HS-5 (cell line): ENCODE measurements at regions not wholly inside any gene's neighbourhood (a gene's known extent, or its start where the extent isn't known, plus 50 kb on each side); places are given as distances from the start of the nearest gene placed in this dataset.

Experiments used
- DNase-seq: peaks from one replicate; pipeline ENCODE4 v3.0.0-alpha.2; 2012; ENCODE audit warnings: low read depth

GRCh38 chr9:90423661-90424193 is 218.9 kb downstream of the DIRAS2 start:
- DNase-seq = no peak

- no peak for DNase-seq
These were observed 214.1 kb downstream of the DIRAS2 start for GRCh38 chr9:90428517-90428916.

GRCh38 chr9:90432951-90433350 is 209.7 kb downstream of the DIRAS2 start:
- no peak for DNase-seq

- no peak for DNase-seq
These were observed 209.2 kb downstream of the DIRAS2 start for GRCh38 chr9:90433398-90433941.

DNA sequence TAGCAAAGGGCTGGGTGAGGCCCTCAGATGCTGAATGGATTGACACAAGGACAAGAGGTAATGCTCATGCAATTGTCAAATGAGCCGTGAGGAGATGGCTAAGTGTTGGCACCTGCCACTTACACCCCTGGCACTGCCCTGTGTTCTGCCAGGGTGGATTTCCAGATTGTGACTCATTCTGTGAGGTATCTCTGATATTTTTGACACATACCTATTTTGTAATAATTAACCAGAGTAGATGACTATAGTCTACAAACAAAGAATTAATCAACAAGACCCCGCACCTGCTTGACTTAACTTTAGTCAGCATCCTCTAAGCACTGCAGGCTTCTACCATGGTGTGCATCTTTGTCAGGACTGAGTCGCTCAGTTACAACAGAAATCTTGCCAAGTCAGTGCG is 200.8 kb downstream of the DIRAS2 start:
- no peak for DNase-seq

GRCh38 chr9:90442723-90443122 is 199.9 kb downstream of the DIRAS2 start:
- no peak for DNase-seq

DNA sequence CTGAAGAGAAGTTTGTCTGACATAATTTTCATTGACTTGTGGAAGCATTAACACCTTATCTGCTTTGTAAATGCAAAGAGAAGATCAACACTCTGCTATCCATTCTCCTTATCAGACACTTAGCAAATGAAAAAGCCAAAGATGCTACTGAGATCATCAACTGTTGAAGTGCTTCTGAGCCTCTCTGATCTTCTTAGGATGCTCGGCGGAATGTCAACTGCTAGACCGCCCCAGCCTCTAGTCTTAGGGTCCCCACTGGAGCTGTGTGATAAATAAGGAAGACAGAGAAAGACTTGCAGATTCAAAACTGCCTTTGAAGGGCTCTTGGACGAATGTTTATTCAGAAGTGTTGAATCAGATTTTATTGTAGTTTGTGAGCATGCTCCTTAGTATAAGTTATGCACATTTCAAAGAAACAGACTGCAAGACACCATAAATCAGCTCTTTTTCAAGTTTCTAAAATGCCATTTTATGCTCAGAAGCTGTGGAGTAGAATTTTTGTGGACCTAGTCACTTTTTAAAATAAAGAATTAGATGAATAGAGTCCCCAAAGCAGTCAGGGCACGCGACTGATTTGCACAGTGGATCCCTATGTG is 197.9 kb downstream of the DIRAS2 start:
- DNase-seq = no peak

DNA sequence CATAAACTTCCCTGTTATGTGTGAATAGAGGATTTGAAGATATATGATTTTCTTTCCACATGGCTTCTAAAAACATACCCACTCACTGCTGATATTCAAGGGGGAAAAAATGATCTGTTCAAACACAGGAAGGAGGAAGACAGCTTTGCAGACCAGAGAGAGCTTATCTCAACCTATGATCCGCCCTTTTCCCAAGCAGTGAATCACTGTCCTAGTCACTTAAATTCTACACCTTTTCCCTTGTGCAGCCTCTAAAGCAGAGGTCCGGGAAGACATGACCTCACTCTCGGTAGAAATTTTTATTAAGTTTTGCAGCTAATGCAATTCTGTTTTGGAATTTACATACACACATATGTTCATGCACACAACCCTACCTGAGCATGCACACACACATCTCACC is 197.2 kb downstream of the DIRAS2 start:
- DNase-seq = no peak

- no peak for DNase-seq
These were observed 196.2 kb downstream of the DIRAS2 start for GRCh38 chr9:90446200-90446948.

- no peak for DNase-seq
These were observed 194.9 kb downstream of the DIRAS2 start for GRCh38 chr9:90447773-90448172.

DNA sequence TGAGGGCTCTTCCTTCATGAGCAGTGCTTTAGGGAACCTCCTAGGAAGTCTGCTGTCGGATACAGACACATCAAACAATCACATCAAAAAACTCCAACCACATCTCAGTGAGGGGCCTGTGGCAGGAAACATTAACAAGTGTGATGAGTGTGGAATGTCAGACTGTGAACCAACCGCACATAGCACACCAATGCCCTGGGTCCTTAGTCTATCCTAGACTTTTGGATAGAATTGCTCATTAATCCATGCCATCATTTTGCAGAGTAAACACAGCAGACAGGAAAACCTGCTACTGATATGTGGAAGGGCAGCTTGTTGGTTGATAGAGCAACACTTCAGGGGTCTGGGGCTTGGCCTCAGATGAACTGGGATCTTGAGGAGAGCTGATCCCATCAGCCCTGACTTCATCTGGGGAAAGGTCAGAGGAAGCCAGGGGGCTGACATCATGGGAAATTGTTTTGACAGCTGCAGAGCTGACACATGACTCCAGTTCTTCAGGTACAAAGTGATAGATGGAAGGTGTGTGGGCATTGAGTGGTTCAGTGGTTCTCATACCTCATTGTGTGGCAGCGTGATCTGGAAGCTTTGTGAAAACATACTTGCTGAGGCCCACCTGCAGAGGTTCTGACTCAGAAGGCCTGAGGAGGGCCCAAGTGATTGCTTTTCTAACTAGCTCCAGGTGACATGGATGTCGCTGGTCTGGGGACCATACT is 193.3 kb downstream of the DIRAS2 start:
- no peak for DNase-seq

- DNase-seq = no peak
These were observed 190.8 kb downstream of the DIRAS2 start for GRCh38 chr9:90451804-90452203.

GRCh38 chr9:90455316-90455715 is 187.3 kb downstream of the DIRAS2 start:
- no peak for DNase-seq

GRCh38 chr9:90457386-90458190 is 185.0 kb downstream of the DIRAS2 start:
- no peak for DNase-seq

DNA sequence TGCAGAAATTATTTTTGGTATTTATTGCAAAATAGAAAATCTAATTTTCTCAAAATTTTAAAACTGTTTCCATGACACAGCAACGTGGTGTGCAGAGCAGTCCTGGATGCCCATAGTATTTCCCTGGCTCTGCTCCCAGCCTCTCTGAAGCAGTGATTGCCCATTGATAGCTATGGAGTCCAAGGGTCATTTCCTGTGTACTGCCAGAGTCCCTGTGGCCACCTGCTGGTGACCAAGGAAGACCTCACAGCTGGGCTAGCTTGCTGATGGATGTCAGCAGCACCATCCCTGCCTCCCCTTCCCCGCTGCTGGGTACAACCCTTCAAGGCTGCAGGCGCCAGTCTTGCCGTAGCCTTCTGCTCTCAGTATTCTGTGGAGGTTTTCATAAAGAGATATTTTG is 184.1 kb downstream of the DIRAS2 start:
- DNase-seq = no peak

- DNase-seq = no peak
These were observed 183.3 kb downstream of the DIRAS2 start for GRCh38 chr9:90459321-90459720.

DNA sequence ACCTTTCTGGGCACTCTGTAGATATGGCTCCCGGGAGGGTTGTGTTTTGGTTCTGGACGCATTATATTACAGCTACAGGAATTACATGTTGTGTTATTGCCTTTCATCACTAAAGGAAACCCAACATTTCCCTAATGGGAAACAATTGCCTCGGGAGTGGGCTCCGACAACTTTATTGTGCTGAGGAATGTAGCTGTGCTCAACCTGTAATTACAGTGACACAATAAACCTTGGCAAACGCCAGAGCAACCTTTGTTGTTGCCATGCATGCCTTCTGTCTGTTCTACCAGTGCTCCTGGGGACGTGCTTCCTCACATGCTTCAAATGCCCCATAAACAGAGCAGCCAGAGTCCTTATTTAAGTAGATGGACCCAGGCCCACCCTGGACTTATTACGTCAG is 182.4 kb downstream of the DIRAS2 start:
- DNase-seq = no peak

DNA sequence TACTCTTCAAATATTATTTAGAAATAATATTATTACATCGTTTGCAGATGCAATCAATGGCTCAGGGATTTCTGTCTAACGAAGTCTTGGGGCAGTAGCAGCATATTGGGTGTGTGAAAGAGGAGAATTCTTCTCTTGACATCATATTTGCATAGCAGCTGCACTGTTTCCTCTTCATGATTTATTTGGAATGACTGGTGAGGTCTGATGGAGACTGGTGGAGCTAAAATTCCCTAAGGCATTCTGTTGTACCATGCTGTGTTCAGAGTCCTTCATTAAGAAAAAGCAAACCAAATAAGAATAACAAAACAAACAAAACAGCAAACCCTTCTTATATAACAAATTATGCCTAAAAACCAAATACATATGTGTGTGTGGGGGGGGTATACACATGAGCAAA is 177.6 kb downstream of the DIRAS2 start:
- DNase-seq = no peak

GRCh38 chr9:90466441-90466840 is 176.2 kb downstream of the DIRAS2 start:
- DNase-seq = no peak

DNA sequence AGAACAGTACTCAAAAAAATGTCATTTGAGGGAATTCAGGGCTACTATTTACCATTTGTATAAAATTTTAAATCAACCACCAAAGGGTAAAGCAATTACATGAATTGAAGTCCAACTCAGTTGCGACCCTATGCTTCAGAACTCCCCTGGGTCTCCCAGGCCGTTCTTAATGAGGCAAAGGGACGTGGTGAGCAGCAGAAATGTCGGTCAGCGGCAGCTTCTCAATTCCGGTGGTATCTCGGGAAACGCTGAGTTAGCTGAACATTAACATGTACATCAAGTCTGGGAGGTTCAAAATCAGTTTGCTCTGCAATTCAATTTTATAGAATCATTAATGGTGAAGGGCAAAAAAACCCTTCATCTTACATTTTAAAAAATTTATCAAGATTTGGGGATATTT is 173.2 kb downstream of the DIRAS2 start:
- no peak for DNase-seq

GRCh38 chr9:90469865-90470387 is 172.7 kb downstream of the DIRAS2 start:
- DNase-seq = no peak

GRCh38 chr9:90476058-90476457 is 166.6 kb downstream of the DIRAS2 start:
- no peak for DNase-seq
